Ramos (cell line): ENCODE measurements at regions not wholly inside any gene's neighbourhood (a gene's known extent, or its start where the extent isn't known, plus 50 kb on each side); places are given as distances from the start of the nearest gene placed in this dataset.

Source experiments
- in situ Hi-C: fragments of 300-500 bp; cut with MboI; formaldehyde crosslinking; loops from one replicate; pipeline ENCODE4 v1.14.3; 2022; ENCODE audit warnings: low sequenced_read_pairs; ENCODE audit not compliant: unreplicated experiment

- in situ Hi-C loops, result no loop called here
These were observed 727.6 kb downstream of the VRK1 start for GRCh38 chr14:97524589-97525319.

DNA sequence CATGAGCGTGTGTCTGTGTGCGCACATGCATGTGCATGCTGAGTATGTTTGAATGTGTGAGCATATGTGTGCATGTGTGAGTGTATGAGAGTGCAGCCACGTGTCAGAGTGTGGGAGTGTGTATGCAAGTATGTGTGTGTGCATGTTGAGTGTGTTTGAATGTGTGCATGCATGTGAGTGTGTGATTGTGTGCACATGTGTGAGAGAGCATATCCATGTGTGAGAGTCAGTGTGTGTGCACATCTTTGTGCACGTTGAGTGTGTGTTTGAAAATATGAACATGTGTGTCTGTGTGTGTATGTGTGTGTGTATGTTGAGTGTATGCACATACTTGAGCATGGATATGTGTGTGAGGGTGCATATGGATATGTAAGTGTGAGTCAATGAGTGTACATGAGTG lies 730.8 kb downstream of the VRK1 start:
- in situ Hi-C loops, result no loop called here

DNA sequence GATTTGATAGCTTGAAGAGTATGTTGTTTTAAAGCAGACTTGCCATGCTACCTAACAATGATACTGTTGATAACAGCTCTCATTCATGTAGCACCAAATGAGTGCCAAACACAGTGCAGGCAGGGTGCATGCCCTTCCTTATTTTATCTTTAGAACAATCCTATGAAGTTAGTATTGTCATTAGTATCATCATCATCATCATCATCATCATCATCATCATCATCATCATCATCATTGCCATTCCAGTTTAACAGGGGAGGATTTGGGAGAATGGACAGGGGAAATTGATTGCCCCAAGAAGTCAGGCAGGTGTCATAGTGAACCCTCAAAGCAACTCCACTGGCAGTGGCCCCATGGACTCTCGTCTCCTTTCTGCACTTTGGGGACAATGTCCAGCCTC lies 734.9 kb downstream of the VRK1 start:
- in situ Hi-C loops, result no loop called here

GRCh38 chr14:97536421-97536820 lies 739.2 kb downstream of the VRK1 start:
- in situ Hi-C loops, result no loop called here

GRCh38 chr14:97538749-97539410 lies 741.7 kb downstream of the VRK1 start:
- in situ Hi-C loops, result no loop called here

- in situ Hi-C loops, result no loop called here
These were observed 742.2 kb downstream of the VRK1 start for GRCh38 chr14:97539411-97539795.

DNA sequence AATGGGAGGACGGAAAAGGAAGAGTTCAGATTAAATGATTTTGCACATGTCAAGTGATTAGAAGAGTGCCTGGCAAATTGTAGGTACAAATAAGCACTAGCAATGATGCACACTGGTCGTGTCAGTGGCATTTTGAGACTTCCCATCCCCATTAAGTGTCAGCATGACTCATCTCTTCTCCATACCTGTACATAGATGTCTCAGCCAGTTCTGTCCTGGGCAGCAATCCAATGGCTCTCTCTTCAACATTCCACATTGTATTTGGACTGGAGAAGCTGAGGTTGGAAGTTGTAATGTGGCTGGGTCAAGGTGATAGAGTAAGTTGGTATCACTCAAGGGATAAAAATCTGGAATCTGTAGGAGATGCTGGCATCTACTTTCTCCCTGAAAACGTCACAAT lies 742.7 kb downstream of the VRK1 start:
- in situ Hi-C loops, result no loop called here

DNA sequence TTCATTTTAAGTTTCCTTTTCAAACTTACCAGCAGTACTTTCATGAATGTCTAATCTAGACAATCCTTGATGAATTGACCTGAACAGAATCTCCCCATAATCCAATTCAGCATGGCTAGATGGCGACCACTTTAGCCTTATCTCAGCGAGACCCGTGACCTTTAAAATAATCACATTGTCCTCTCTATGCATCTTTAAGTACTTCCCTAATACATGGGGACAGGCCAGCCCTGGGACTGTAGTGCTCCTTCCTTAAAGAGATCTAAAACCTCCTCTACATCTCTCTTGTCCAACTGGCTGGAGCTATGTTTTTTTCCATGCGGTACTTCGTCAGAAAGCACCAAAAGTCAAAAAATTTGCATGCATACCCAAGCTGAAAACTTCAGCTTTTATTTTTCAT lies 746.0 kb downstream of the VRK1 start:
- in situ Hi-C loops, result no loop called here

DNA sequence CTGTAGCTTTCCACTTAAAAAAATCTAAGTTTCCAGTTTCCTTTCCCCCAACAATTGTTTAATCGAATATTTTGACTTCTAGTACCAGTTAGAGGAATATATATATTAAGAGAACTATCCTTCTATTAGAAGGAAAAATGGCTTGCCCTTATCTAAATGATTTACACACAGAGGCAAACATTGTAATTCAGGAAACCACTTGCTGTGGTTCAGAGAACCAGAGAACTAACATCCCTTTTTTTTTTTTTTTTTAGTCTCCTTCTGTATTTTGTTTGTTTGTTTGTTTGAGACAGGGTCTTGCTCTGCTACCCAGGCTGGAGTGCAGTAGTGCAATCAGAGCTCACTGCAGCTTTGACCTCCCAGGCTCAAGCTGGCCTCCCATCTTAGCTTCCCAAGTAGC lies 746.6 kb downstream of the VRK1 start:
- in situ Hi-C loops, result no loop called here

DNA sequence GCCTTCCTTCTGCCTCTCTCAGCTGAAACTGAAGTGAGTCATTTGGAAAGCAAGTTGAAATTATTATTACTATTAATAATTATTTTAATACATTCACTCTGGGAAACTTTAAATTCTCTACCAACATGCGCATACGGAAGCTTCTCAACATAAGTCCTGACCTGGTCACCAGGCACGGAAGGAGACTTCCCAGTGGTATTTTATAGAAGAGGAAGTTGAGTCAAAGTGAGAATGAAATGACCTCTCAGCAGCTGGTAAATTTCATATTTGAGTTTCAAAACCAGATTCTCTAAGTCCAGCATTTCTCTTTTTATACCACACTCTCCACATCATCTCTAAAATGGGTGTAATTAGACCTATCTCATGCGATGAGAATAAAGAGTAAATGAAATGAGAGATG lies 747.4 kb downstream of the VRK1 start:
- in situ Hi-C loops, result no loop called here

DNA sequence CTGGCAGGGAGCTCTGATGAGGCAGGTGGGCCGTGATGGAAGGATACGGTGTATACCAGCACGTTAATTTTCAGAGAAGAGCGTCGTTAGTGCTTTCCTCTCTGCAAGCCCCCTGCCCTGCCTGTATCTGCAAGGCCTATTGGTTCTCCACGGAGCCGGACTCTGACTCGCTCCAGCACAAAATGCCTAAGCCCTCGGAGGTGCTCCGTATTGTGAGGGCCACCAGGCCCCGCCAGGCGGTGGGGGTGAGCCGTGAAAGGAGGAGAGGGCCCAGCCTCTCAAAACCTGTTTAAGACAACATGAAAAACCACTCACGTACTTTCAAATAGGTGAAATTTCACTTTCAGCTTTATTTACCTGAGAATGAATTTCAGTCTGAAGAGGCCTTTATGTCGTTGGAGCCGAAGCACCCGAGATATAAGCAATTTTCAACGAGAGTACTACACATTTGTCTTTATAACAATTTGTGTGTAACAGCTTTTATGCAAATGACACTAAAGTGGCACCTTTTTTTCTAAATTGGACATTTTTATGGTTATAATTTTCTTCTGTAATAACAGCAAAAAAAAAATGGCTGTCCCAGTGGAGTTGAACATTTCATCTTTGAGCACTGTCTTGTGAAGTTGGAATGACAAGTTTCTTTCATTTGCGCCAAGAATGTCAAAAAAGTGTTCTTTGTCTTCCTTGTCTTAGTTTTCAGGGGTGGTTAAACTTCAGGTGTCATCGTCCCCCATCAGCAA lies 749.5 kb downstream of the VRK1 start:
- in situ Hi-C loops, result no loop called here

DNA sequence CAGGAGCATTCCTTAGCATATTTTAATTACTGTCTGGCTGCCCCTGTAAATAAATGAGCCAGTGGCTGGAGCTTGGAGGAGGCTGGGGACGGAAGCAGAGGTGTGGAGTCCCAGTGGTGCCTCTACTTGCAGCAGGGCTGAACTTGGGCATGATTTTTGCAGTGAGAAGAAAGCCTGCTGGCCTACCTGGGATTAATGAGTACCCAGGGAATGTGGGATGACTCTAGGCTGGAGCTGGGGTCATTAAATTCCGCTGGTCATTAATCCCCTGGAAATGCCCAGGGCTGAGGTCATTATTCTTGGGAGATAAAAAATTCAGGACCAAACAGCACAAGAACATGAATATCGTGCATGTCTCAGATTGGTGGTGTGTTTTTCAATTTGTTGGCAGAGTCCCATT lies 753.3 kb downstream of the VRK1 start:
- in situ Hi-C loops, result no loop called here

- in situ Hi-C loops, result no loop called here
These were observed 757.4 kb downstream of the VRK1 start for GRCh38 chr14:97554597-97554996.

DNA sequence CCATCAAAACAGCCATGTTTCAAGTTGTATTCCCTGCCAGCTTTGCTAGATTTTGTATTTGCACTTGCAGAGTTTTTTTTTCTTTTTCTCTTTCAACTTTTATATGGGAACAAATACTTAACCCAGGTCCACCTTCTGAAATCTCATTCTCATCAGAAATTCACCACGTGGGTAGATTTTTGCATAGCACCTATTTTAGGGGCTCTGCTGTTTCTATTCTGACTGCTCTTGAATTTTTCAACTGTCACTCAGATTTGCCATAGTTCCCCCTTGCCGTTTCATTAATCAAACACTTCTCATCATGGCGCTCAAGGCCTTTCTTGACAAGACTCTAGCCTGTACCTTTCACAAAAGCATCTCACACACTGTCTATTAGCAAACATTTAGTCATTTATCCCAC lies 767.2 kb downstream of the VRK1 start:
- in situ Hi-C loops, result no loop called here

DNA sequence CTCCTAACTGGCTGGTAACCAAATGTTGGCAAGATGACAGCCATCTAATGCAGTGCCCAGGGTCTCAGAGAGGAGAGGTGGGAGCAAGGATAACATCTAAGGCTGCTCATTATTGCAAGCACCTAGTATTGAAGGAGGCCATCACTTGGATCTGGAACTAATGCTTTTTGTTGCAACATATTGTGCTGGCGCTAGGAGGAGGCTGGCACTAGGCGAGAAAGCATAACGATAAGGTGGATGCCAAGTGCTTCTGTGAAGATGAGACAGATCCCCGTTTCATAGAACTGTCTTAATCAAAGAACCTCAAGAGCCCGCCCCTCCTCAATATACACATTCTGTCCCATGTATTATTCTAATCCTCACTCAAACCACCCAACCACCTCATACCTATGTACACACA lies 774.0 kb downstream of the VRK1 start:
- in situ Hi-C loops, result no loop called here

GRCh38 chr14:97571866-97572555 lies 774.8 kb downstream of the VRK1 start:
- in situ Hi-C loops, result no loop called here

DNA sequence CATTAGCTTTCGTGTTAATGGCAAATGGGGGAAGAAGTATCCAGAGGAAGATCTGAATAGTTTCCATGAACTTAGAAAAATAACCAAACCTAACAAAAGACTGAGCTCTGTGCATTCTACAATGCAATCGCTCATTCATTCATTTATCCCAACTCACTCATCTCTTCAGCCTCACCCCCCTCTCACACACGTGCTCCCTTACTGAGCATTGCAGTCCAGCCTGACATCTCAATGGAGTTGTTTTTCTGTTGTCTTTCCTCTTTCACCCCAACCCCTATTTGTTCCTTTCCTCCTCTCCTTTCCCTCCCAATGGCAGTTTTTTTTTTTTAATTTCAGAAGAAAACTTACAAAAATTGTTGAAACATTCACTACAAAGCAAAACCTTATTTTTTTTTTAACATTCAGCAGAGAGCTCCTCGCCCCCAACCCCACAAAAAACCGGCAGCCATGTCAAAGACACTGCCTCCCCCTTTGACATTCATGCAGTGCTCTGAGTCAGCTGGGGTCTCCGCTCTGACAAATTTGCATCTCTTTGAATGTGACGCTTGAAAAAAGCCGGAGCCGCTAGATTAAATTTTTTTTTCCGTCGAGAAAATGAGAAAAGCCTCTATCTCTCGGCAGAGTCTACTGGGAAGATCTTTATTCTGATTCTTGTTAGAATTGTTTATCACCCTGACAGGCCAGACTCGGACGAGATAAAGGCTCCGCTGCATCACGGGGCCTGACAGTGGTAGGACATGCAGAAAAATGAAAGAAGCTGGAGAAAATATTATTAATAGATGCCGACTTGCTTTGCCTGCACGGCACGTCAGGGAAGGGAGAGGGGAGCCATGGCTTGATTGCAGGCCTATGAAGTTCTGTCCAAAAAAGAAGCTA lies 775.6 kb downstream of the VRK1 start:
- in situ Hi-C loops, result no loop called here

GRCh38 chr14:97575677-97576076 lies 778.5 kb downstream of the VRK1 start:
- in situ Hi-C loops, result no loop called here

- in situ Hi-C loops, result no loop called here
These were observed 781.9 kb downstream of the VRK1 start for GRCh38 chr14:97578982-97579548.

- in situ Hi-C loops, result no loop called here
These were observed 783.8 kb downstream of the VRK1 start for GRCh38 chr14:97581016-97581415.
